Osteoblast (primary cell): ENCODE measurements at regions not wholly inside any gene's neighbourhood (a gene's known extent, or its start where the extent isn't known, plus 50 kb on each side); places are given as distances from the start of the nearest gene placed in this dataset.

Experiments
- DNase-seq: peaks from one replicate; pipeline ENCODE4 v3.0.0; 2011; ENCODE audit warnings: low spot score, mixed read lengths; ENCODE audit not compliant: insufficient read length; ENCODE audit errors: missing footprints
- H2AFZ ChIP-seq: 2 replicates; pipeline ENCODE4 v1.6.0; 2011; ENCODE audit warnings: mild to moderate bottlenecking, low read length
- H3K27ac ChIP-seq: 2 replicates; pipeline ENCODE4 v1.5.1; 2011; ENCODE audit warnings: mild to moderate bottlenecking, low read depth, low read length, moderate library complexity
- H3K27me3 ChIP-seq: 2 replicates; pipeline ENCODE4 v1.6.0; 2012; ENCODE audit warnings: mild to moderate bottlenecking, control low read depth, inconsistent platforms, low read length, moderate library complexity; ENCODE audit not compliant: insufficient read depth
- H3K36me3 ChIP-seq: 2 replicates; pipeline ENCODE4 v1.5.1; 2011; ENCODE audit warnings: mild to moderate bottlenecking, low read length, control low read depth, moderate library complexity; ENCODE audit not compliant: insufficient read depth
- H3K4me1 ChIP-seq: 2 replicates; pipeline ENCODE4 v1.5.1; 2011; ENCODE audit warnings: mild to moderate bottlenecking, low read length, control low read depth, moderate library complexity; ENCODE audit not compliant: insufficient read depth
- H3K4me2 ChIP-seq: 2 replicates; pipeline ENCODE4 v1.6.0; 2011; ENCODE audit warnings: mild to moderate bottlenecking, low read length; ENCODE audit not compliant: insufficient read depth
- H3K4me3 ChIP-seq: fragments of 200-600 bp; sonication (generic); 3 replicates; pipeline ENCODE4 v1.5.1; 2012; ENCODE audit warnings: mild to moderate bottlenecking, low read length, inconsistent platforms; ENCODE audit not compliant: insufficient read depth
- H3K79me2 ChIP-seq: 2 replicates; pipeline ENCODE4 v1.6.0; 2012; ENCODE audit warnings: mild to moderate bottlenecking, low read length, control low read depth, inconsistent platforms; ENCODE audit not compliant: insufficient read depth
- H3K9me3 ChIP-seq: 2 replicates; pipeline ENCODE4 v1.5.1; 2011; ENCODE audit warnings: low read depth, low read length, control low read depth
- H4K20me1 ChIP-seq: 2 replicates; pipeline ENCODE4 v1.6.0; 2012; ENCODE audit warnings: mild to moderate bottlenecking, low read length, control low read depth; ENCODE audit not compliant: insufficient read depth
- TF ChIP-seq, protein P1 (sequence below): IDR thresholded peaks from 2 replicates; pipeline ENCODE4 v1.5.1; 2011; ENCODE audit warnings: mild to moderate bottlenecking, low read depth, low read length, moderate library complexity; ENCODE audit errors: extremely low read depth

DNA sequence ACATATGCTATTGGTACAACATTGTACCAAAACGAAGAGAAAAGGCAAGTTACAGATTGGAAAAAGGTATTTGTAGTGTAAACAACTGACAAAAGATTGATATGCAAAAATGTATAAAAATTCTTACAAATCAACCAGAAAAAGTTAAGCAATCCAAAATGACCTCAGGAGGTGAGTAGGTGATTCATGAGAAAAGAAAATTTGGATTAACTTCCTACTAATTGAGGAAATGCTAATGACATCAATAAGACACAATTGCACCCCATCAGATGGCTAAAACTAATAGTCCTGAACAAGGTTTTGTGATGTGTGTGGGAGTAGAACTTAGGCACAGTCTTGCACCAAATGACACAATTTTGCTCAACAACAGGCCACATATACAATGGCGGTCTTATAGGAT lies 129.3 kb downstream of the COPS8 start:
- no peak overlapping the region for H2AFZ ChIP-seq
- H3K4me3 ChIP-seq = no peak overlapping the region
- no peak overlapping the region for H3K27ac ChIP-seq
- no peaks in the 10 kb centered on the region for H3K79me2 ChIP-seq
- no peaks in the 10 kb centered on the region for H3K9me3 ChIP-seq
- no peaks in the 10 kb centered on the region for H3K36me3 ChIP-seq
- TF ChIP-seq, protein P1, sequence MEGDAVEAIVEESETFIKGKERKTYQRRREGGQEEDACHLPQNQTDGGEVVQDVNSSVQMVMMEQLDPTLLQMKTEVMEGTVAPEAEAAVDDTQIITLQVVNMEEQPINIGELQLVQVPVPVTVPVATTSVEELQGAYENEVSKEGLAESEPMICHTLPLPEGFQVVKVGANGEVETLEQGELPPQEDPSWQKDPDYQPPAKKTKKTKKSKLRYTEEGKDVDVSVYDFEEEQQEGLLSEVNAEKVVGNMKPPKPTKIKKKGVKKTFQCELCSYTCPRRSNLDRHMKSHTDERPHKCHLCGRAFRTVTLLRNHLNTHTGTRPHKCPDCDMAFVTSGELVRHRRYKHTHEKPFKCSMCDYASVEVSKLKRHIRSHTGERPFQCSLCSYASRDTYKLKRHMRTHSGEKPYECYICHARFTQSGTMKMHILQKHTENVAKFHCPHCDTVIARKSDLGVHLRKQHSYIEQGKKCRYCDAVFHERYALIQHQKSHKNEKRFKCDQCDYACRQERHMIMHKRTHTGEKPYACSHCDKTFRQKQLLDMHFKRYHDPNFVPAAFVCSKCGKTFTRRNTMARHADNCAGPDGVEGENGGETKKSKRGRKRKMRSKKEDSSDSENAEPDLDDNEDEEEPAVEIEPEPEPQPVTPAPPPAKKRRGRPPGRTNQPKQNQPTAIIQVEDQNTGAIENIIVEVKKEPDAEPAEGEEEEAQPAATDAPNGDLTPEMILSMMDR = no peak
- H3K27me3 ChIP-seq = no peaks in the 10 kb centered on the region
- no peaks in the 10 kb centered on the region for H4K20me1 ChIP-seq
- no peak for DNase-seq
- H3K4me2 ChIP-seq = no peak overlapping the region
- H3K4me1 ChIP-seq = peaks cover 9% of the 10 kb centered on the region

DNA sequence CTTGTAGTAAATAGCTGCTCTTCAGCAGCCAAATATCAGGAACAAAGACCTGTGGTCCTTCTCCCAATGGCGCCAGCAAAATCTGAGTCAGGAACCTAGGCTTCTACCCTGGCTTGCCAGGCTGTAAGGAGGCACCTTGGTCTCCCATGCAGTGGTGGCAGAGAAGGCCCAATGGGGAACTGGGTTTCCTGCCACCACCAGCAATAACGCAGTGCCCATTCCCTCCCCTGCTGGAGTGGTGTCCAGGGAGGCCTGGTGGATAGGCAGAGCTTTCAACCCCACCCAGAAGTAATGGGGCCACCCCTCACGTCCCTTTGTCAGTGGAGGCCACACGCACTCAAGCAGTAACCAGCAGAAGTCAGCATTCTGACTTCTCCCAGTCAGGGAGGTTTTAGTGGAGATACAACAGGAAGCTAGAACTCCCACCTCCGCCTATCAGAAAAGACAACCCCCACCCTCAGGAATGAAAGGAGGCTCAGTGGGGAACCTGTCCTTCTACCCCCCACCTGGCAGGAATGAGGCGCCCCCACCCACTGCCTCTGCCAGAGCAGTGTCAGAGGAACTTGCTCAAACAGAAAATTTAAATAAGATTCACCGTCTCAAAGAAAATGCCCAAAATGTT lies 132.4 kb downstream of the COPS8 start:
- peaks cover 35% of the 10 kb centered on the region for H3K4me1 ChIP-seq
- H3K79me2 ChIP-seq = no peaks in the 10 kb centered on the region
- no peak overlapping the region for H3K27ac ChIP-seq
- DNase-seq = no peak
- no peaks in the 10 kb centered on the region for H4K20me1 ChIP-seq
- no peaks in the 10 kb centered on the region for H3K36me3 ChIP-seq
- no peak overlapping the region for H3K4me3 ChIP-seq
- H3K9me3 ChIP-seq = no peaks in the 10 kb centered on the region
- no peak overlapping the region for H2AFZ ChIP-seq
- no peak overlapping the region for H3K4me2 ChIP-seq
- no peaks in the 10 kb centered on the region for H3K27me3 ChIP-seq
- TF ChIP-seq, protein P1 = no peak

GRCh38 chr2:237218756-237219155 lies 133.1 kb downstream of the COPS8 start:
- H3K4me3 ChIP-seq = no peak overlapping the region
- no peak overlapping the region for H3K4me2 ChIP-seq
- no peaks in the 10 kb centered on the region for H4K20me1 ChIP-seq
- H3K79me2 ChIP-seq = no peaks in the 10 kb centered on the region
- no peaks in the 10 kb centered on the region for H3K36me3 ChIP-seq
- no peak overlapping the region for H2AFZ ChIP-seq
- TF ChIP-seq, protein P1 = no peak
- H3K4me1 ChIP-seq = peaks cover 39% of the 10 kb centered on the region
- peak overlapping the region; percentile 32 for H3K27ac ChIP-seq
- H3K9me3 ChIP-seq = no peaks in the 10 kb centered on the region
- DNase-seq = no peak
- H3K27me3 ChIP-seq = no peaks in the 10 kb centered on the region

GRCh38 chr2:237219826-237220225 lies 134.1 kb downstream of the COPS8 start:
- H3K4me2 ChIP-seq = no peak overlapping the region
- DNase-seq = peak; percentile 82
- no peak overlapping the region for H2AFZ ChIP-seq

More at GRCh38 chr2:237219826-237220225, 134.1 kb downstream of the COPS8 start:
- H3K79me2 ChIP-seq = no peaks in the 10 kb centered on the region
- no peak overlapping the region for H3K4me3 ChIP-seq
- H4K20me1 ChIP-seq = no peaks in the 10 kb centered on the region
- no peaks in the 10 kb centered on the region for H3K36me3 ChIP-seq
- H3K27ac ChIP-seq = peak overlapping the region; percentile 95
- no peaks in the 10 kb centered on the region for H3K27me3 ChIP-seq
- TF ChIP-seq, protein P1 = no peak
- no peaks in the 10 kb centered on the region for H3K9me3 ChIP-seq
- peaks cover 40% of the 10 kb centered on the region for H3K4me1 ChIP-seq
